ENCODE measurements at regions not wholly inside any gene's neighbourhood (a gene's known extent, or its start where the extent isn't known, plus 50 kb on each side); places are given as distances from the start of the nearest gene placed in this dataset.
A peak's percentile ranks its signal among the peaks of the same experiment; 100 is the strongest.

DNA sequence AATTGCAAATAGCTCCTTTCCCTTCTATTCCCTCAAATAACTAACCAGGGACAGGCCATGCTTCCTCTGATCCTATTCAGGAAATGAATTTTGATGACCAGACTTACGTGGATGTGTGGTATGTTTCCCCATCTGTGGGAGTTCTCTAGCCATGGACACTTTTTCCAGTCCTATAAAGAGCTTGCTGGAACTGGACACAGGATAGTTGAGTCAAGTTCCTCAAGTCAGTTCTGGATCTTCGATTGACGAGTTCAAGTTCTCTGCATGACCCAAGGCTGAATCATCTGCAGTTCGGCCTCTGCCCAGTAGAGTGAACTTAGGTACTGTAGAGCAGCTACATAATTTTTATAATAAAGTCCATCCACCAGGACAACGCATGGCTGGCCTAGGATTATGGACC is 52.7 kb upstream of the CCND1 start:
- Histone ChIP-seq H3K9me2 (no peaks in the 10 kb centered on the region), H3K27ac (ENCODE audit: low read depth in 2 of 2, low read length in 1 of 2) (peak overlapping the region in 1 of 2 experiments; percentile 95; a peak in 2 of 4 replicates), H3K4me3 (ENCODE audit: low read depth in 2 of 2, low read length in 1 of 2) (peak overlapping the region in 1 of 2 experiments; percentile 13; a peak in 1 of 4 replicates), H3K4me1 (ENCODE audit: control insufficient read depth in 1 of 2, insufficient read depth in 2 of 2, low read depth in 1 of 2, low read length in 1 of 2) (peaks cover 0 to 19% of the 10 kb centered on the region in 2 experiments; a peak in 1 of 4 replicates), H3K27me3 (ENCODE audit: insufficient read depth) (no peaks in the 10 kb centered on the region), H3K4me2 (peak overlapping the region; percentile 58), H3K79me2 (ENCODE audit: insufficient read depth) (no peaks in the 10 kb centered on the region), H3K36me3 (replicated peaks in 1 of 2; ENCODE audit: control insufficient read depth in 1 of 2, insufficient read depth in 2 of 2, low read length in 1 of 2) (peaks cover 0 to 6% of the 10 kb centered on the region in 2 experiments), H3F3A (replicated peaks; ENCODE audit: insufficient read depth) (peaks cover 31% of the 10 kb centered on the region), H3K9ac (peak overlapping the region; percentile 75), H3K9me3 (0 out of 2 replicates have a peak, but pooled peaks cover 3% of the 10 kb centered on the region), H4K20me1 (ENCODE audit: insufficient read depth) (no peaks in the 10 kb centered on the region), H2AFZ (ENCODE audit: low read depth) (0 out of 2 replicates have a peak overlapping the region, but pooled peaks have one; percentile 9)
- POLR2A ChIA-PET = no interaction called here
- CTCF ChIA-PET = no interaction called here
- DNase-seq = no peak
- WGBS (ENCODE audit: low lambda C conversion rate) = 20% methylated on average over 5 of the region's 5 CpGs
- TF ChIP-seq SMC3 (IDR thresholded peaks at IDR 0.05; ENCODE audit: low read depth, low read length) (no peak), POLR2AphosphoS5 (IDR thresholded peaks at IDR 0.05; ENCODE audit: low read depth, low read length) (no peak; the same call in 1 of the 2 replicates), YY1 (IDR thresholded peaks at IDR 0.05; ENCODE audit: low read depth) (peak; percentile 28; the same call in 1 of the 2 replicates), JUND (IDR thresholded peaks at IDR 0.05) (peak; percentile 33; the same call in 1 of the 2 replicates), RAD21 (IDR thresholded peaks at IDR 0.05; ENCODE audit: low read length) (no peak), TAF1 (IDR thresholded peaks at IDR 0.05; ENCODE audit: borderline replicate concordance, low read depth, low read length) (no peak), GATA2 (CRISPR knock-in tag; IDR thresholded peaks at IDR 0.05) (no peak), NFIC (IDR thresholded peaks at IDR 0.05; ENCODE audit: borderline replicate concordance) (peak; percentile 31; the same call in 1 of the 2 replicates), NRF1 (IDR thresholded peaks at IDR 0.05; ENCODE audit: low read depth, low read length) (no peak), FOXM1 (IDR thresholded peaks at IDR 0.05; ENCODE audit: low read depth) (no peak), RCOR1 (IDR thresholded peaks at IDR 0.05; ENCODE audit: low read length) (no peak), TCF12 (IDR thresholded peaks at IDR 0.05) (peak; percentile 65), SIN3A (IDR thresholded peaks at IDR 0.05; ENCODE audit: borderline replicate concordance, low read depth, low read length) (no peak), GABPA (IDR thresholded peaks at IDR 0.05; ENCODE audit: low read depth) (no peak), RXRA (IDR thresholded peaks at IDR 0.05; ENCODE audit: borderline replicate concordance, low read depth) (peak; percentile 46; the same call in 1 of the 2 replicates), EP300 (IDR thresholded peaks at IDR 0.05; ENCODE audit: borderline replicate concordance in 1 of 2, low read depth in 1 of 2, low read length in 1 of 2) (peak in 1 of 2 experiments; percentile 37; a peak in 1 of 4 replicates), TEAD4 (IDR thresholded peaks at IDR 0.05; ENCODE audit: borderline replicate concordance, insufficient read depth) (no peak), FOSL2 (IDR thresholded peaks at IDR 0.05; ENCODE audit: borderline replicate concordance, low read depth) (peak; percentile 77)
- TF ChIP-seq, protein P1, sequence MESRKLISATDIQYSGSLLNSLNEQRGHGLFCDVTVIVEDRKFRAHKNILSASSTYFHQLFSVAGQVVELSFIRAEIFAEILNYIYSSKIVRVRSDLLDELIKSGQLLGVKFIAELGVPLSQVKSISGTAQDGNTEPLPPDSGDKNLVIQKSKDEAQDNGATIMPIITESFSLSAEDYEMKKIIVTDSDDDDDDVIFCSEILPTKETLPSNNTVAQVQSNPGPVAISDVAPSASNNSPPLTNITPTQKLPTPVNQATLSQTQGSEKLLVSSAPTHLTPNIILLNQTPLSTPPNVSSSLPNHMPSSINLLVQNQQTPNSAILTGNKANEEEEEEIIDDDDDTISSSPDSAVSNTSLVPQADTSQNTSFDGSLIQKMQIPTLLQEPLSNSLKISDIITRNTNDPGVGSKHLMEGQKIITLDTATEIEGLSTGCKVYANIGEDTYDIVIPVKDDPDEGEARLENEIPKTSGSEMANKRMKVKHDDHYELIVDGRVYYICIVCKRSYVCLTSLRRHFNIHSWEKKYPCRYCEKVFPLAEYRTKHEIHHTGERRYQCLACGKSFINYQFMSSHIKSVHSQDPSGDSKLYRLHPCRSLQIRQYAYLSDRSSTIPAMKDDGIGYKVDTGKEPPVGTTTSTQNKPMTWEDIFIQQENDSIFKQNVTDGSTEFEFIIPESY (IDR thresholded peaks at IDR 0.05; ENCODE audit: borderline replicate concordance, low read depth) = no peak
- TF ChIP-seq, protein P2, sequence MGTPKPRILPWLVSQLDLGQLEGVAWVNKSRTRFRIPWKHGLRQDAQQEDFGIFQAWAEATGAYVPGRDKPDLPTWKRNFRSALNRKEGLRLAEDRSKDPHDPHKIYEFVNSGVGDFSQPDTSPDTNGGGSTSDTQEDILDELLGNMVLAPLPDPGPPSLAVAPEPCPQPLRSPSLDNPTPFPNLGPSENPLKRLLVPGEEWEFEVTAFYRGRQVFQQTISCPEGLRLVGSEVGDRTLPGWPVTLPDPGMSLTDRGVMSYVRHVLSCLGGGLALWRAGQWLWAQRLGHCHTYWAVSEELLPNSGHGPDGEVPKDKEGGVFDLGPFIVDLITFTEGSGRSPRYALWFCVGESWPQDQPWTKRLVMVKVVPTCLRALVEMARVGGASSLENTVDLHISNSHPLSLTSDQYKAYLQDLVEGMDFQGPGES (IDR thresholded peaks at IDR 0.05; ENCODE audit: low read depth, low read length) = no peak
- TF ChIP-seq, protein P3, sequence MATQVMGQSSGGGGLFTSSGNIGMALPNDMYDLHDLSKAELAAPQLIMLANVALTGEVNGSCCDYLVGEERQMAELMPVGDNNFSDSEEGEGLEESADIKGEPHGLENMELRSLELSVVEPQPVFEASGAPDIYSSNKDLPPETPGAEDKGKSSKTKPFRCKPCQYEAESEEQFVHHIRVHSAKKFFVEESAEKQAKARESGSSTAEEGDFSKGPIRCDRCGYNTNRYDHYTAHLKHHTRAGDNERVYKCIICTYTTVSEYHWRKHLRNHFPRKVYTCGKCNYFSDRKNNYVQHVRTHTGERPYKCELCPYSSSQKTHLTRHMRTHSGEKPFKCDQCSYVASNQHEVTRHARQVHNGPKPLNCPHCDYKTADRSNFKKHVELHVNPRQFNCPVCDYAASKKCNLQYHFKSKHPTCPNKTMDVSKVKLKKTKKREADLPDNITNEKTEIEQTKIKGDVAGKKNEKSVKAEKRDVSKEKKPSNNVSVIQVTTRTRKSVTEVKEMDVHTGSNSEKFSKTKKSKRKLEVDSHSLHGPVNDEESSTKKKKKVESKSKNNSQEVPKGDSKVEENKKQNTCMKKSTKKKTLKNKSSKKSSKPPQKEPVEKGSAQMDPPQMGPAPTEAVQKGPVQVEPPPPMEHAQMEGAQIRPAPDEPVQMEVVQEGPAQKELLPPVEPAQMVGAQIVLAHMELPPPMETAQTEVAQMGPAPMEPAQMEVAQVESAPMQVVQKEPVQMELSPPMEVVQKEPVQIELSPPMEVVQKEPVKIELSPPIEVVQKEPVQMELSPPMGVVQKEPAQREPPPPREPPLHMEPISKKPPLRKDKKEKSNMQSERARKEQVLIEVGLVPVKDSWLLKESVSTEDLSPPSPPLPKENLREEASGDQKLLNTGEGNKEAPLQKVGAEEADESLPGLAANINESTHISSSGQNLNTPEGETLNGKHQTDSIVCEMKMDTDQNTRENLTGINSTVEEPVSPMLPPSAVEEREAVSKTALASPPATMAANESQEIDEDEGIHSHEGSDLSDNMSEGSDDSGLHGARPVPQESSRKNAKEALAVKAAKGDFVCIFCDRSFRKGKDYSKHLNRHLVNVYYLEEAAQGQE (IDR thresholded peaks at IDR 0.05; ENCODE audit: low read depth, low read length) = 0 out of 2 replicates have a peak, but pooled peaks have one; percentile 12
- TF ChIP-seq, protein P4, sequence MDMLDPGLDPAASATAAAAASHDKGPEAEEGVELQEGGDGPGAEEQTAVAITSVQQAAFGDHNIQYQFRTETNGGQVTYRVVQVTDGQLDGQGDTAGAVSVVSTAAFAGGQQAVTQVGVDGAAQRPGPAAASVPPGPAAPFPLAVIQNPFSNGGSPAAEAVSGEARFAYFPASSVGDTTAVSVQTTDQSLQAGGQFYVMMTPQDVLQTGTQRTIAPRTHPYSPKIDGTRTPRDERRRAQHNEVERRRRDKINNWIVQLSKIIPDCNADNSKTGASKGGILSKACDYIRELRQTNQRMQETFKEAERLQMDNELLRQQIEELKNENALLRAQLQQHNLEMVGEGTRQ (IDR thresholded peaks at IDR 0.05; ENCODE audit: borderline replicate concordance, low read depth, low read length) = no peak
- TF ChIP-seq, protein P5, sequence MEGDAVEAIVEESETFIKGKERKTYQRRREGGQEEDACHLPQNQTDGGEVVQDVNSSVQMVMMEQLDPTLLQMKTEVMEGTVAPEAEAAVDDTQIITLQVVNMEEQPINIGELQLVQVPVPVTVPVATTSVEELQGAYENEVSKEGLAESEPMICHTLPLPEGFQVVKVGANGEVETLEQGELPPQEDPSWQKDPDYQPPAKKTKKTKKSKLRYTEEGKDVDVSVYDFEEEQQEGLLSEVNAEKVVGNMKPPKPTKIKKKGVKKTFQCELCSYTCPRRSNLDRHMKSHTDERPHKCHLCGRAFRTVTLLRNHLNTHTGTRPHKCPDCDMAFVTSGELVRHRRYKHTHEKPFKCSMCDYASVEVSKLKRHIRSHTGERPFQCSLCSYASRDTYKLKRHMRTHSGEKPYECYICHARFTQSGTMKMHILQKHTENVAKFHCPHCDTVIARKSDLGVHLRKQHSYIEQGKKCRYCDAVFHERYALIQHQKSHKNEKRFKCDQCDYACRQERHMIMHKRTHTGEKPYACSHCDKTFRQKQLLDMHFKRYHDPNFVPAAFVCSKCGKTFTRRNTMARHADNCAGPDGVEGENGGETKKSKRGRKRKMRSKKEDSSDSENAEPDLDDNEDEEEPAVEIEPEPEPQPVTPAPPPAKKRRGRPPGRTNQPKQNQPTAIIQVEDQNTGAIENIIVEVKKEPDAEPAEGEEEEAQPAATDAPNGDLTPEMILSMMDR (IDR thresholded peaks at IDR 0.05) = peak; percentile 55
- TF ChIP-seq, protein P6, sequence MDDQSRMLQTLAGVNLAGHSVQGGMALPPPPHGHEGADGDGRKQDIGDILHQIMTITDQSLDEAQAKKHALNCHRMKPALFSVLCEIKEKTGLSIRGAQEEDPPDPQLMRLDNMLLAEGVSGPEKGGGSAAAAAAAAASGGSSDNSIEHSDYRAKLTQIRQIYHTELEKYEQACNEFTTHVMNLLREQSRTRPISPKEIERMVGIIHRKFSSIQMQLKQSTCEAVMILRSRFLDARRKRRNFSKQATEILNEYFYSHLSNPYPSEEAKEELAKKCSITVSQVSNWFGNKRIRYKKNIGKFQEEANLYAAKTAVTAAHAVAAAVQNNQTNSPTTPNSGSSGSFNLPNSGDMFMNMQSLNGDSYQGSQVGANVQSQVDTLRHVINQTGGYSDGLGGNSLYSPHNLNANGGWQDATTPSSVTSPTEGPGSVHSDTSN (IDR thresholded peaks at IDR 0.05) = peak; percentile 66
